Keratinocyte (primary cell): ENCODE measurements at regions not wholly inside any gene's neighbourhood (a gene's known extent, or its start where the extent isn't known, plus 50 kb on each side); places are given as distances from the start of the nearest gene placed in this dataset.

ENCODE experiments used
- CTCF ChIP-seq, 3 experiments: IDR thresholded peaks in 1 of 3; conservative IDR thresholded peaks in 1 of 3; optimal IDR thresholded peaks in 1 of 3; 2 replicates in 2 of 3; 3 replicates in 1 of 3; pipeline versions ENCODE3 to v1.5.1; 2011; ENCODE audit warnings: low read length in 3 of 3, mild to moderate bottlenecking in 3 of 3, moderate library complexity in 2 of 3, control low read depth in 1 of 3, inconsistent platforms in 1 of 3; ENCODE audit not compliant: insufficient read depth in 2 of 3; ENCODE audit errors: extremely low read depth in 1 of 3
- EZH2 ChIP-seq: IDR thresholded peaks from one replicate; pipeline ENCODE4 v1.6.1; 2012; ENCODE audit warnings: inconsistent platforms, mild to moderate bottlenecking, low read length, moderate library complexity

- TF ChIP-seq CTCF (optimal IDR thresholded peaks at IDR 0.05 in 1 of 3, IDR thresholded peaks at IDR 0.05 in 1 of 3, conservative IDR thresholded peaks at IDR 0.05 in 1 of 3; ENCODE audit: extremely low read depth in 1 of 3, insufficient read depth in 2 of 3, low read length in 3 of 3): no peak
- no peak for TF ChIP-seq EZH2
Observed at GRCh38 chr5:7202846-7203245, 193.1 kb upstream of the ADCY2 start.
